Choroid plexus epithelial cell (primary cell): ENCODE measurements at regions not wholly inside any gene's neighbourhood (a gene's known extent, or its start where the extent isn't known, plus 50 kb on each side); places are given as distances from the start of the nearest gene placed in this dataset.
"Not testable (repeated sequence)": the region's sequence is repeated elsewhere in the genome, so short reads cannot be mapped to it uniquely, and the experiment has no call there.

Source experiments
- DNase-seq: peaks from one replicate; pipeline ENCODE4 v3.0.0-alpha.2; 2010; ENCODE audit warnings: low read depth
- H3K4me3 ChIP-seq: 2 replicates; pipeline ENCODE4 v1.5.1; 2011; ENCODE audit warnings: low read depth, mild to moderate bottlenecking, control low read depth, low read length, moderate library complexity
- TF ChIP-seq, protein P1 (sequence below): conservative IDR thresholded peaks from 2 replicates; pipeline ENCODE4 v1.5.1; 2011; ENCODE audit warnings: low read depth, mild to moderate bottlenecking, control low read depth, inconsistent platforms, low read length, moderate library complexity

- TF ChIP-seq, protein P1, sequence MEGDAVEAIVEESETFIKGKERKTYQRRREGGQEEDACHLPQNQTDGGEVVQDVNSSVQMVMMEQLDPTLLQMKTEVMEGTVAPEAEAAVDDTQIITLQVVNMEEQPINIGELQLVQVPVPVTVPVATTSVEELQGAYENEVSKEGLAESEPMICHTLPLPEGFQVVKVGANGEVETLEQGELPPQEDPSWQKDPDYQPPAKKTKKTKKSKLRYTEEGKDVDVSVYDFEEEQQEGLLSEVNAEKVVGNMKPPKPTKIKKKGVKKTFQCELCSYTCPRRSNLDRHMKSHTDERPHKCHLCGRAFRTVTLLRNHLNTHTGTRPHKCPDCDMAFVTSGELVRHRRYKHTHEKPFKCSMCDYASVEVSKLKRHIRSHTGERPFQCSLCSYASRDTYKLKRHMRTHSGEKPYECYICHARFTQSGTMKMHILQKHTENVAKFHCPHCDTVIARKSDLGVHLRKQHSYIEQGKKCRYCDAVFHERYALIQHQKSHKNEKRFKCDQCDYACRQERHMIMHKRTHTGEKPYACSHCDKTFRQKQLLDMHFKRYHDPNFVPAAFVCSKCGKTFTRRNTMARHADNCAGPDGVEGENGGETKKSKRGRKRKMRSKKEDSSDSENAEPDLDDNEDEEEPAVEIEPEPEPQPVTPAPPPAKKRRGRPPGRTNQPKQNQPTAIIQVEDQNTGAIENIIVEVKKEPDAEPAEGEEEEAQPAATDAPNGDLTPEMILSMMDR: no peak
- no peak for DNase-seq
- H3K4me3 ChIP-seq: no peak overlapping the region
Measured at GRCh38 chr15:62904041-62904910, 138.3 kb upstream of the TPM1 start.

GRCh38 chr15:62906627-62907026, 135.9 kb upstream of the TPM1 start:
- H3K4me3 ChIP-seq: no peak overlapping the region
- TF ChIP-seq, protein P1: no peak
- no peak for DNase-seq

GRCh38 chr15:62907275-62907674, 135.3 kb upstream of the TPM1 start:
- no peak for DNase-seq
- TF ChIP-seq, protein P1: no peak

GRCh38 chr15:62908341-62908740, 134.2 kb upstream of the TPM1 start:
- H3K4me3 ChIP-seq, DNase-seq: not testable (repeated sequence)

More at GRCh38 chr15:62907275-62907674, 135.3 kb upstream of the TPM1 start:
- H3K4me3 ChIP-seq: no peak overlapping the region

DNA sequence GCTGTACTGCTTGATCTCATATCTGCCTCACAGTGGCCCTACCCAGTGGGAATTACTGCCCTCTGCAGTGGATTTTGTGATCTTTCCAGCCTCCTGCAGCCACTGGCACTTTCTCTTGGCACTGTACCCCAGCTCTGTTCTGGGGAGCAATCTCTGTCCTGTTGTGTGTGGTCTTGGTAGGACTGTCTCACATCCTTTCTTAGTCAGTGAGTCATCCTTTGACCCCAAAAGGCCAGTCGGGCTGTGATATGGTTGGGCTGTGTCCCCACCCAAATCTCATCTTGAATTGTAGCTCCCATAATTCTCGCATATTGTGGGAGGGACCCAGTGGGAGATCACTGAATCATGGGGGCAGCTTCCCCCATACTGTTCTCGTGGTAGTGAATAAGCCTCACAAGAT, 133.3 kb upstream of the TPM1 start:
- TF ChIP-seq, protein P1: no peak
- no peak for DNase-seq

GRCh38 chr15:62912282-62912681, 130.3 kb upstream of the TPM1 start:
- H3K4me3 ChIP-seq: no peak overlapping the region
- TF ChIP-seq, protein P1: no peak
- DNase-seq: no peak

More for the DNA sequence above, 133.3 kb upstream of the TPM1 start:
- H3K4me3 ChIP-seq: no peak overlapping the region

DNA sequence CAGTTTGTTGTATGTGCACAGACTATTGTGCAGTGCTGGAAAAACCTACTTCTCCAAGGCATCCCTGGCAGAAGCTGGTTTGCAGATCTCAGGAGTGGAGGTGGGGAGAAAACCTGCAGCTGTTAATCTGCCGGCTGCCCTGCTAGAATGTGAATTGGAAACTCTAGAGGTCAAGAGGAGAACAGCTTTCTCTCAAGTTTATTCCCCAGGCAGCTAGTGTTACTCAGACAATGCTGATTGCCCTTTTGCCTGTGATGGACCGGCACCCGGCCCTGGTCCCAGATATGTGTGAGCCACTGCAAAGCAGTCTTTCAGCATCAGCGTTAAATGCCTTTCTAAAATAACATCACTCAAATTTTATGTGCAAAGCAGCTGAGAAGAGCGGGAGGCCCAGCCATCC, 129.7 kb upstream of the TPM1 start:
- TF ChIP-seq, protein P1: peak; percentile 19
- peak; percentile 41 for DNase-seq
- no peak overlapping the region for H3K4me3 ChIP-seq
